Cardiac fibroblast (primary cell): ENCODE measurements at regions not wholly inside any gene's neighbourhood (a gene's known extent, or its start where the extent isn't known, plus 50 kb on each side); places are given as distances from the start of the nearest gene placed in this dataset.
"Not testable (repeated sequence)": the region's sequence is repeated elsewhere in the genome, so short reads cannot be mapped to it uniquely, and the experiment has no call there.

Experiments used
- DNase-seq, 2 donors: peaks; one replicate each; pipeline versions ENCODE4 v3.0.0 to v3.0.0-alpha.2; 2010; ENCODE audit warnings: low read depth in 2 of 2
- H3K4me3 ChIP-seq, 2 donors: replicated peaks in 1 of 2; 1 replicate in 1 of 2; 2 replicates in 1 of 2; pipeline ENCODE4 v1.5.1; 2011; ENCODE audit warnings: low read depth in 2 of 2, low read length in 2 of 2, mild to moderate bottlenecking in 2 of 2, moderate library complexity in 1 of 2
- CTCF ChIP-seq: IDR thresholded peaks from one replicate; pipeline ENCODE4 v1.5.1; 2011; ENCODE audit warnings: low read depth, mild to moderate bottlenecking, low read length, inconsistent platforms

DNA sequence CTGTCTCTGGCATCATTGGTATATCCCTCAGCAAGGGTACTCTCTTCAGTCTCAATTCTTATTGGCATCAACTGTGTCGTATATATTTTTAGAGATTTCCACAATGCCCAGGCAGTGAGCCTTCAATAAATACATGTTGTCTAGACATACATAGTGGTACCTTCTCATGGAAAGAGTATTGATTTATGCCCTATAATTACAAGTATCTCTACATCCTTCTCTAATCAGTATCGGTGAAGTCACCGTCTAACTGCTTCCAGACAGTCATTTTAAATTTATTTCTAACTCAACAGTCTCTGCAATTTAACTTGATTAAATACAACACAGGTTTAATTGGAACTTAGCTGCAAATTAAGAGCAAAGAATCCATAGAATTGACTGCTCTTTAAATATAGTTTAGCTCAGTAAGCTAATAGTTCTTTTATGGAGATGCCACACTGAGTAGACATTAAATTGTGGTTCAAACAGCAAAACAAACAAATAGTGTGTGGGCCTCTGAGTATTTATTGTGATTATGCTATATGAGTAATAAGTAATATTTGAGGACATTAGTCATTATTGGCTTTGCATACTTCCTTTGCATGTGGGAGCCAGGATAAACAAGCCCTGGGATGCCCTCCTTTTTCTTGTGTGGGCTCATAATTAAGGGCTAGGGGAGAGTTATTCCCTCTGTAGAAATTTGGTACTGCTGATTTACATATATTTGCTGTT, 126.9 kb upstream of the DUSP10 start:
- DNase-seq, result peak; percentile 66 to 88

GRCh38 chr1:221867003-221867402, 125.1 kb upstream of the DUSP10 start:
- TF ChIP-seq CTCF, result no peak
- no peak for DNase-seq
- no peak overlapping the region for H3K4me3 ChIP-seq

More for the DNA sequence above, 126.9 kb upstream of the DUSP10 start:
- H3K4me3 ChIP-seq, result no peak overlapping the region
- no peak for TF ChIP-seq CTCF

DNA sequence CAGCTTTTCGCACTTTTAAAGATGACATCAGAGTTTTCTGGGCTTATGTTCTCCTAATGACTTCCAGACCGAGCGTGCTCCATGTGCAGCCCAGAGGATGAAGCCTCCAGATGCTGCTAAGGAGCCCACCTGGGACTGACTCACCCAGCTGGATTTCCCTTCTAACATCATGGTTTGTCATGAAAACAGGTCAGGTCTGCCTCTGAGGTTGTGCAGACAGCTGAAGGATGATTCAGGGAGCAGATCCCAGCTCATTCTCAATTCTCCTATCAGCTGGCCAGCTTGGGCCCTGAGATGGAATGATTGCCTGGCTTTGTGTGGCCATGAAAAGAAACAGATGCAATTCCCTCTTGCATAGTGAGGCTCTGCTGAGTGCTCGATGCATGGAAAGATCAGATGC, 123.9 kb upstream of the DUSP10 start:
- no peak for TF ChIP-seq CTCF
- H3K4me3 ChIP-seq, result no peak overlapping the region
- DNase-seq, result peak in 1 of 2 donors; percentile 58

DNA sequence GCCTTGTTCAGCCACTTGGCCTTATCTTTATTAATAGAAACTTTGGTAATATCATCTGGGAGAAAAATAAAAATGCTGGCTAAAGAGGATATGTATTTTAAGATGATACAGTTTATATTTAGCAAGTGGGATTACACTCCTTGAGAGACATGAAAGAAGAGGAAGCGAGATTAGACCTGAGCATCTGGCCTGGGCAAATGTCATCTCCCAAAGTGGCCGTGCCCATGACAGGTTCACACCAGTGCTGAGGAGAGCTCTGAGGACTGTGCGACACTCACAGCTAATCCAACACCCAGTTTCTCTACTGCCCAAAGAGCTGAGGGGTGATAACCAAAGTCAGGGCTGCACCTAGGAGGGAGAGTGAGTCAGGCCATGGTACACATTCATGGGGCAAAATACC, 121.7 kb upstream of the DUSP10 start:
- H3K4me3 ChIP-seq, result no peak overlapping the region
- no peak for DNase-seq
- no peak for TF ChIP-seq CTCF

GRCh38 chr1:221862971-221863370, 121.1 kb upstream of the DUSP10 start:
- DNase-seq, result no peak
- no peak for TF ChIP-seq CTCF
- no peak overlapping the region for H3K4me3 ChIP-seq

- TF ChIP-seq CTCF, result no peak
- peak; percentile 43 to 93 for DNase-seq
- no peak overlapping the region for H3K4me3 ChIP-seq
Observed at GRCh38 chr1:221858818-221859611, 117.1 kb upstream of the DUSP10 start.

DNA sequence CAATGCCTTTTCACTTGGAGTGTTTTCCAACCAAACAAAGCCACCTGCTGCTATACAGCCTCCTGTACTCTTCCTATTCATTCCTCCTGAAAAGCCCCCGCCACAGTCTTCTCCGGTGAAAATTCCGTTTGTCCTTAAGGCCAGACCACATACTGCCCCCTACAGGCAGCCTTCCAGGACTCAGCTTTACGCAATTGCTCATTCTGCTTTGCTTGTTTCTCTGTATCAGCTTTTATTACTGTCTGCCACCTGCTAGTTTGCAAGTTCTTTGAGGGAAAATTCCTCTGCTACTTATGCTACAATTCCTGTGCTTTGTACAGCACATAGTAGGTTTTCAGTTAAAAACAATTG, 115.2 kb upstream of the DUSP10 start:
- DNase-seq, H3K4me3 ChIP-seq: not testable (repeated sequence)
